ENCODE measurements at regions not wholly inside any gene's neighbourhood (a gene's known extent, or its start where the extent isn't known, plus 50 kb on each side); places are given as distances from the start of the nearest gene placed in this dataset.

GRCh38 chr12:83320350-83320749, 633.6 kb downstream of the TMTC2 start:
- no peak for DNase-seq
- Mint-ChIP-seq H3K27me3 (ENCODE audit: unreplicated experiment) (no peaks in the 10 kb centered on the region), H3K4me3 (ENCODE audit: unreplicated experiment) (no peak overlapping the region), H3K9me3 (ENCODE audit: unreplicated experiment) (no peaks in the 10 kb centered on the region), H3K36me3 (ENCODE audit: unreplicated experiment) (no peaks in the 10 kb centered on the region), H3K27ac (ENCODE audit: unreplicated experiment) (no peak overlapping the region), H3K4me1 (ENCODE audit: low read depth, unreplicated experiment) (peaks cover 5% of the 10 kb centered on the region)
- TF ChIP-seq, protein P1, sequence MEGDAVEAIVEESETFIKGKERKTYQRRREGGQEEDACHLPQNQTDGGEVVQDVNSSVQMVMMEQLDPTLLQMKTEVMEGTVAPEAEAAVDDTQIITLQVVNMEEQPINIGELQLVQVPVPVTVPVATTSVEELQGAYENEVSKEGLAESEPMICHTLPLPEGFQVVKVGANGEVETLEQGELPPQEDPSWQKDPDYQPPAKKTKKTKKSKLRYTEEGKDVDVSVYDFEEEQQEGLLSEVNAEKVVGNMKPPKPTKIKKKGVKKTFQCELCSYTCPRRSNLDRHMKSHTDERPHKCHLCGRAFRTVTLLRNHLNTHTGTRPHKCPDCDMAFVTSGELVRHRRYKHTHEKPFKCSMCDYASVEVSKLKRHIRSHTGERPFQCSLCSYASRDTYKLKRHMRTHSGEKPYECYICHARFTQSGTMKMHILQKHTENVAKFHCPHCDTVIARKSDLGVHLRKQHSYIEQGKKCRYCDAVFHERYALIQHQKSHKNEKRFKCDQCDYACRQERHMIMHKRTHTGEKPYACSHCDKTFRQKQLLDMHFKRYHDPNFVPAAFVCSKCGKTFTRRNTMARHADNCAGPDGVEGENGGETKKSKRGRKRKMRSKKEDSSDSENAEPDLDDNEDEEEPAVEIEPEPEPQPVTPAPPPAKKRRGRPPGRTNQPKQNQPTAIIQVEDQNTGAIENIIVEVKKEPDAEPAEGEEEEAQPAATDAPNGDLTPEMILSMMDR (IDR thresholded peaks at IDR 0.05; ENCODE audit: partially characterized antibody, unreplicated experiment), result no peak

DNA sequence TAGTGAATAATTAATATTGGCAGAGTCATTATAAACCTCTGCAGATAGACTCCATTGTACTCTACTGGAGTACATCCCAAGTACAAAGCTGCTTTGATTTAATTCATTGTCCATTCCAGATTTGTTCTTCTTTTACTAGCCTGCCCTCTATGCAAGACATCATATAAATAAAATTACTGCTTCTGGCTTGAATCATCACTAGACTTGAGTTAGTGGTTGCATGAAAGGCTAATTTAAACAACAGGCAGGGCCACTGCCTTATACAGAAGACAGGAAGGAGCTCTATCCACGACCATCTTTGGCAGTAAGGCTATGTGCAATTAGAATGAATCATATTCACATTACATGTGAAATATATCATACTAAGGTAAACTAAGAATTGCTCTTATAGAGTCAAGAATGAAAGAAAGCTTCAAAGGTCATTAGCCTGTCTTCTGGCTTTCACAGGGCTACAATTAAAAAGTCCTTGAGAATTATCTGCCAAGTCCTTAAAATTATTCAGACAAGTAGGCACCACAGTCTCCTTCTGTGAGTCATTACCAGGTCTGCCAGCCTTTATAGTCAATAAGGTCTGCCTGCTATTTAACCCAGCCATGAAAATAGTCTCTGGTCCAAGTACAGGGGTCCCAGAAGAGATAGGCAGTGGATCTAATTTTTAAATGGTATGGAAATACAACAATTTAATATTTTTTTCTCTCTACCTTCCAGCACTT, 631.8 kb downstream of the TMTC2 start:
- Mint-ChIP-seq H3K27me3 (ENCODE audit: unreplicated experiment) (peaks cover 6% of the 10 kb centered on the region), H3K4me1 (ENCODE audit: low read depth, unreplicated experiment) (peaks cover 14% of the 10 kb centered on the region), H3K36me3 (ENCODE audit: unreplicated experiment) (no peaks in the 10 kb centered on the region), H3K27ac (ENCODE audit: unreplicated experiment) (no peak overlapping the region), H3K9me3 (ENCODE audit: unreplicated experiment) (no peaks in the 10 kb centered on the region), H3K4me3 (ENCODE audit: unreplicated experiment) (no peak overlapping the region)
- DNase-seq, result no peak
- TF ChIP-seq, protein P1 (IDR thresholded peaks at IDR 0.05; ENCODE audit: partially characterized antibody, unreplicated experiment), result no peak

DNA sequence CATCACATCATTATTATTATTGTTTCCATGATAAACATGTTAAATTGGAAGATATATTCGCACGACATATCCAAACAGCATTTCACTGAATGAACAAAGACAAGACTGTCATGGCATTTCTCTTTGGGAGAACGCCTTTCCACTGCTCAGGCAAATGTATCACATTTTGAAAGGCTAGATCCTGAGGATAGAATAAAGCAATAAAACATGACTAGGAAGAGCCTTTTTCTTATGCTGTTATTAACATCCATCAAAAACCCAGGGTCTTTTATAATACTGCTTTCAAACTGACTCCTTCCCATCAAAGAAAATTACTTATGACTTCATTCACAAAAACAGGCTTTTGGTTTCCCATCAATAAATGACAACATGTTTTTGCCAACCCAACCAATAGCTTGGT, 630.9 kb downstream of the TMTC2 start:
- Mint-ChIP-seq H3K36me3 (ENCODE audit: unreplicated experiment) (no peaks in the 10 kb centered on the region), H3K9me3 (ENCODE audit: unreplicated experiment) (no peaks in the 10 kb centered on the region), H3K4me3 (ENCODE audit: unreplicated experiment) (no peak overlapping the region), H3K4me1 (ENCODE audit: low read depth, unreplicated experiment) (peaks cover 20% of the 10 kb centered on the region), H3K27me3 (ENCODE audit: unreplicated experiment) (peaks cover 7% of the 10 kb centered on the region), H3K27ac (ENCODE audit: unreplicated experiment) (no peak overlapping the region)
- TF ChIP-seq, protein P1 (IDR thresholded peaks at IDR 0.05; ENCODE audit: partially characterized antibody, unreplicated experiment), result no peak
- no peak for DNase-seq

DNA sequence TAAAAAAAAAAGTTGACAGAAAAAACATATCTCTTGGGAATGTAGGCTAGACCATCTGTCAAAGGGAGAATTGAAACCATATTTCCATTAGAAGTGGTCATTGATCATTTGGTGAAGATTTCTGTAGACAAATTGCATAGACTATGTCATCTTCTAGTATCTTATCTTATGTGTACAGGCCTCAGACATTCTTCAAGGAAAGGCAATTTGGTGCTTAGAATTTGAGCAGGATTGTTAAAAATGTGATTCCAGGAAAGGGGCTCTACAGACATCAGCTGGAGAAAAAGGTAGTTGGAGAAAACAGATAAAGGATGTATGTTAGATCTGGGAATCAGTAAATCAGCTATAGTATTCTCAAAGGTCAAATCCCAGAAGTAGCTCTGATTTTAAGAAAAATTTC, 627.1 kb downstream of the TMTC2 start:
- Mint-ChIP-seq H3K27me3 (ENCODE audit: unreplicated experiment) (peaks cover 7% of the 10 kb centered on the region), H3K36me3 (ENCODE audit: unreplicated experiment) (no peaks in the 10 kb centered on the region), H3K27ac (ENCODE audit: unreplicated experiment) (peak overlapping the region; percentile 87), H3K4me3 (ENCODE audit: unreplicated experiment) (peak overlapping the region; percentile 63), H3K9me3 (ENCODE audit: unreplicated experiment) (no peaks in the 10 kb centered on the region), H3K4me1 (ENCODE audit: low read depth, unreplicated experiment) (peaks cover 20% of the 10 kb centered on the region)
- TF ChIP-seq, protein P1 (IDR thresholded peaks at IDR 0.05; ENCODE audit: partially characterized antibody, unreplicated experiment), result no peak
- no peak for DNase-seq

- TF ChIP-seq, protein P1 (IDR thresholded peaks at IDR 0.05; ENCODE audit: partially characterized antibody, unreplicated experiment), result no peak
- H3K36me3 Mint-ChIP-seq (ENCODE audit: unreplicated experiment), result no peaks in the 10 kb centered on the region
- H3K9me3 Mint-ChIP-seq (ENCODE audit: unreplicated experiment), result no peaks in the 10 kb centered on the region
- no peak overlapping the region for H3K4me3 Mint-ChIP-seq (ENCODE audit: unreplicated experiment)
- peaks cover 9% of the 10 kb centered on the region for H3K27me3 Mint-ChIP-seq (ENCODE audit: unreplicated experiment)
- DNase-seq, result no peak
- peak overlapping the region; percentile 5 for H3K27ac Mint-ChIP-seq (ENCODE audit: unreplicated experiment)
- peaks cover 20% of the 10 kb centered on the region for H3K4me1 Mint-ChIP-seq (ENCODE audit: low read depth, unreplicated experiment)
These were observed 626.6 kb downstream of the TMTC2 start for GRCh38 chr12:83313322-83313721.

All from glutamatergic neuron (in vitro differentiated cells).